ENCODE measurements at regions not wholly inside any gene's neighbourhood (a gene's known extent, or its start where the extent isn't known, plus 50 kb on each side); places are given as distances from the start of the nearest gene placed in this dataset.
"Not testable (repeated sequence)": the region's sequence is repeated elsewhere in the genome, so short reads cannot be mapped to it uniquely, and the experiment has no call there.

- Mint-ChIP-seq H3K9me3 (peaks cover 0 to 3% of the 10 kb centered on the region in 2 donors), H3K27ac (no peak overlapping the region), H3K36me3 (no peaks in the 10 kb centered on the region)
- no peak for DNase-seq (ENCODE audit: low spot score in 2 of 2)
- no peak for ATAC-seq
Observed at GRCh38 chr9:29336281-29336680, 1763.0 kb upstream of the C9orf72 start.

- ATAC-seq (no peak), DNase-seq (ENCODE audit: low spot score in 2 of 2) (no peak)
- H3K27ac Mint-ChIP-seq, result no peak overlapping the region
- H3K9me3 Mint-ChIP-seq, result peaks cover 0 to 3% of the 10 kb centered on the region in 2 donors
- H3K36me3 Mint-ChIP-seq, result no peaks in the 10 kb centered on the region
Observed at GRCh38 chr9:29339387-29339786, 1766.1 kb upstream of the C9orf72 start.

- DNase-seq (ENCODE audit: low spot score in 2 of 2), result no peak
- Mint-ChIP-seq H3K36me3 (no peaks in the 10 kb centered on the region), H3K9me3 (peaks cover 15 to 16% of the 10 kb centered on the region in 2 donors), H3K27ac (no peak overlapping the region)
- ATAC-seq, result no peak
Observed at GRCh38 chr9:29348999-29349398, 1775.7 kb upstream of the C9orf72 start.

- peaks cover 2% of the 10 kb centered on the region in 2 donors for H3K36me3 Mint-ChIP-seq
- no peak overlapping the region for H3K27ac Mint-ChIP-seq
- peaks cover 9 to 13% of the 10 kb centered on the region in 2 donors for H3K9me3 Mint-ChIP-seq
- ATAC-seq (no peak), DNase-seq (ENCODE audit: low spot score in 2 of 2) (no peak)
Observed at GRCh38 chr9:29389421-29389820, 1816.1 kb upstream of the C9orf72 start.

- DNase-seq (ENCODE audit: low spot score in 2 of 2) (no peak), ATAC-seq (no peak)
- Mint-ChIP-seq H3K9me3 (peaks cover 3 to 10% of the 10 kb centered on the region in 2 donors), H3K36me3 (no peaks in the 10 kb centered on the region), H3K27ac (no peak overlapping the region)
Observed at GRCh38 chr9:29390859-29391258, 1817.6 kb upstream of the C9orf72 start.

- no peaks in the 10 kb centered on the region for H3K36me3 Mint-ChIP-seq
- no peak overlapping the region for H3K27ac Mint-ChIP-seq
- peaks cover 3 to 4% of the 10 kb centered on the region in 2 donors for H3K9me3 Mint-ChIP-seq
- DNase-seq (ENCODE audit: low spot score in 2 of 2) (no peak), ATAC-seq (no peak)
Observed at GRCh38 chr9:29393064-29393463, 1819.8 kb upstream of the C9orf72 start.

GRCh38 chr9:29394855-29395254 lies 1821.6 kb upstream of the C9orf72 start:
- DNase-seq (ENCODE audit: low spot score in 2 of 2), result no peak
- H3K27ac Mint-ChIP-seq, result no peak overlapping the region
- peaks cover 3 to 8% of the 10 kb centered on the region in 2 donors for H3K9me3 Mint-ChIP-seq
- no peaks in the 10 kb centered on the region for H3K36me3 Mint-ChIP-seq
- ATAC-seq, result no peak

- H3K36me3 Mint-ChIP-seq, result no peaks in the 10 kb centered on the region
- ATAC-seq, result no peak
- H3K27ac Mint-ChIP-seq, result no peak overlapping the region
- no peak for DNase-seq (ENCODE audit: low spot score in 2 of 2)
- peaks cover 0 to 8% of the 10 kb centered on the region in 2 donors for H3K9me3 Mint-ChIP-seq
Observed at GRCh38 chr9:29397148-29397547, 1823.9 kb upstream of the C9orf72 start.

GRCh38 chr9:29416204-29416603 lies 1842.9 kb upstream of the C9orf72 start:
- ATAC-seq, result no peak
- Mint-ChIP-seq H3K27ac (no peak overlapping the region), H3K36me3 (no peaks in the 10 kb centered on the region), H3K9me3 (peaks cover 10 to 13% of the 10 kb centered on the region in 2 donors)
- no peak for DNase-seq (ENCODE audit: low spot score in 2 of 2)

GRCh38 chr9:29422438-29422837 lies 1849.2 kb upstream of the C9orf72 start:
- H3K9me3 Mint-ChIP-seq, result peaks cover 9 to 17% of the 10 kb centered on the region in 2 donors
- DNase-seq (ENCODE audit: low spot score in 2 of 2) (no peak), ATAC-seq (no peak)
- H3K36me3 Mint-ChIP-seq, result no peaks in the 10 kb centered on the region
- no peak overlapping the region for H3K27ac Mint-ChIP-seq

- DNase-seq (ENCODE audit: low spot score in 2 of 2) (no peak), ATAC-seq (no peak)
- no peaks in the 10 kb centered on the region for H3K36me3 Mint-ChIP-seq
- no peak overlapping the region for H3K27ac Mint-ChIP-seq
- peaks cover 8 to 21% of the 10 kb centered on the region in 2 donors for H3K9me3 Mint-ChIP-seq
Observed at GRCh38 chr9:29432191-29432590, 1858.9 kb upstream of the C9orf72 start.

- peaks cover 4 to 17% of the 10 kb centered on the region in 2 donors for H3K9me3 Mint-ChIP-seq
Observed at GRCh38 chr9:29432656-29433055, 1859.4 kb upstream of the C9orf72 start.

GRCh38 chr9:29435368-29435767 lies 1862.1 kb upstream of the C9orf72 start:
- Mint-ChIP-seq H3K36me3 (no peaks in the 10 kb centered on the region), H3K9me3 (peaks cover 5 to 10% of the 10 kb centered on the region in 2 donors), H3K27ac (no peak overlapping the region)
- DNase-seq (ENCODE audit: low spot score in 2 of 2) (no peak), ATAC-seq (no peak)

More at GRCh38 chr9:29432656-29433055, 1859.4 kb upstream of the C9orf72 start:
- DNase-seq (ENCODE audit: low spot score in 2 of 2); ATAC-seq; H3K36me3 Mint-ChIP-seq; H3K27ac Mint-ChIP-seq: not testable (repeated sequence)

- Mint-ChIP-seq H3K9me3 (peaks cover 10 to 12% of the 10 kb centered on the region in 2 donors), H3K27ac (no peak overlapping the region), H3K36me3 (no peaks in the 10 kb centered on the region)
- ATAC-seq, result no peak
- no peak for DNase-seq (ENCODE audit: low spot score in 2 of 2)
Observed at GRCh38 chr9:29437526-29437925, 1864.2 kb upstream of the C9orf72 start.

GRCh38 chr9:29439961-29440360 lies 1866.7 kb upstream of the C9orf72 start:
- no peak overlapping the region for H3K27ac Mint-ChIP-seq
- H3K9me3 Mint-ChIP-seq, result peaks cover 10 to 12% of the 10 kb centered on the region in 2 donors
- DNase-seq (ENCODE audit: low spot score in 2 of 2), result no peak
- no peak for ATAC-seq
- no peaks in the 10 kb centered on the region for H3K36me3 Mint-ChIP-seq

- Mint-ChIP-seq H3K9me3 (peaks cover 10 to 12% of the 10 kb centered on the region in 2 donors), H3K36me3 (no peaks in the 10 kb centered on the region), H3K27ac (no peak overlapping the region)
- ATAC-seq, result no peak
- DNase-seq (ENCODE audit: low spot score in 2 of 2), result no peak
Observed at GRCh38 chr9:29440449-29440848, 1867.2 kb upstream of the C9orf72 start.

- DNase-seq (ENCODE audit: low spot score in 2 of 2), result no peak
- ATAC-seq, result no peak
- Mint-ChIP-seq H3K27ac (no peak overlapping the region), H3K36me3 (peaks cover 0 to 7% of the 10 kb centered on the region in 2 donors), H3K9me3 (peaks cover 5 to 18% of the 10 kb centered on the region in 2 donors)
Observed at GRCh38 chr9:29445751-29446150, 1872.5 kb upstream of the C9orf72 start.

- H3K27ac Mint-ChIP-seq, result no peak overlapping the region
- DNase-seq (ENCODE audit: low spot score in 2 of 2) (no peak), ATAC-seq (no peak)
- H3K9me3 Mint-ChIP-seq, result peaks cover 9 to 17% of the 10 kb centered on the region in 2 donors
- peaks cover 0 to 13% of the 10 kb centered on the region in 2 donors for H3K36me3 Mint-ChIP-seq
Observed at GRCh38 chr9:29449306-29449705, 1876.0 kb upstream of the C9orf72 start.
